GM18909 (cell line): ENCODE measurements at regions not wholly inside any gene's neighbourhood (a gene's known extent, or its start where the extent isn't known, plus 50 kb on each side); places are given as distances from the start of the nearest gene placed in this dataset.
"Not testable (repeated sequence)": the region's sequence is repeated elsewhere in the genome, so short reads cannot be mapped to it uniquely, and the experiment has no call there.

Experiments used
- ATAC-seq: cut with Tn5 transposase; IDR thresholded peaks from one replicate; pipeline ENCODE4 v1.9.1; 2021; ENCODE audit warnings: mild to moderate bottlenecking; ENCODE audit not compliant: unreplicated experiment, poor library complexity

- no peak for ATAC-seq
Observed at GRCh38 chr16:87210894-87211293, 106.3 kb downstream of the C16orf95 start.

DNA sequence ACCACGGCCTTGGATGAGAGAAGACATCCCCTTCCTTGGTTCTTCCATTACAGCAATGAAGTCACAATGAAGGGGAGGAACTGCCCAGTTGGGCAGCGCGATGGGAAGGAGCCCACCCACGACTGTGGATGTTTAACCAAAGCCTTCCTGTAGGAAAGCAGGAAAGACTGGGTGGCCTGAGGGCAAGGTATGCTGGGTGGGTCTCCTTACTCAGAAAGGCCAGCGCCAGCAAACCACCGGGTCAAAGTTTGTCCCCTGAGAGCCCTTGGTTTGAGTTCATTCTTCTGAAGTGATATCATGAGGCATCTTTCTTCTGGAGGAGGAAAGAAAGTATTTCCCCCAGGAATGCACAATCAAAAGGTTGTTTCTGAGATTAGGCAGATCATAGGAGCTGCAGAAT is 105.2 kb downstream of the C16orf95 start:
- ATAC-seq: no peak

DNA sequence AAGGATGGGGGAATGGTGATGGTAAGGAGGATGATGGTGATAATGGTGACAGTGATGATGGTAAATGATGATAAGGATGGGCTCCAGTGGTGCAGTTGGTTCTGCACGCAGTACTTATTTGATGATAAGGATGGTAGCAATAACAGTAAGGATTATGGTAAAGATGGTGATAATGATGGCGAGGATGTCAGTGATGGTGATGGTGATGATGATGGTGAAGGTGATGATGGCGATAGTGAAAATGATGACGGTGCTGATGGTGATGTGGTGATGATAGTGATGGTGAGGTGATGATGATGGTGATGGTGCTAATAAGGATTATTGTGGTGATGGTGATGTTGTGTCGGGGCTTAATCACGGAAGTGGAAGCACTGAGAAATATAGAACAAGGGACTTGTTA is 103.7 kb downstream of the C16orf95 start:
- ATAC-seq: no peak

DNA sequence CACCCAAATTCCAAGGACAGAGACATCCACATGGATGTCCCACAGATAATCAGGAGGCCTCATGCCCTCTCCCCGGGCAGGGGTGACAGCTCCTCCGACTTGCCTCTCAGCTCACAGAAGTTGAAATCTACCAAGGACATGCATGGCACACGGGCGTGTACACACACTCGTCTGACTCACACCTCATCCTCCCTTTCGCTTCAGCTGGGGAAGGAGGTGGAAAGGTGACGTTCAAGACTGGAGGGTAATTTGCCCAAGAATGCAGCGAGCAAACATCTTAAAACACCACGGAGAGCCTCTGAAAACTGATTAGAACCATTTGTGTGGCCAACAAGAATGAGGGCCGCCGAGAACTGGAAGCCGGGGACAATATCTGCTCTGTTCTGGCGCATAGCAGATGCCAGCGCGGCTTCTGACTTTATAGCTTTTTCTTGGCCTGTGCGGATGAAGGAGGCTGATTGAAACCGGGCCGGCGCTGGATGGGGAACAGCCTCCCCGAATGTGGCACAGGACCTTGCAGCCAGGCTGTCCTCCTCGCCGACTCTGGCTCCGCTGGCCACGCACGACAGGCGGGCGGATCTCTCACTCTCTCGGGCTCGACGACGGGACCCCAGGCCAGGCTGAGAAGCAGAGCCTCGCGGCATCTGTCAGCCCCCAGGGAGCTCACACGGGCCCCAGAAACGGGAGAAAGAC is 100.9 kb downstream of the C16orf95 start:
- ATAC-seq: no peak

DNA sequence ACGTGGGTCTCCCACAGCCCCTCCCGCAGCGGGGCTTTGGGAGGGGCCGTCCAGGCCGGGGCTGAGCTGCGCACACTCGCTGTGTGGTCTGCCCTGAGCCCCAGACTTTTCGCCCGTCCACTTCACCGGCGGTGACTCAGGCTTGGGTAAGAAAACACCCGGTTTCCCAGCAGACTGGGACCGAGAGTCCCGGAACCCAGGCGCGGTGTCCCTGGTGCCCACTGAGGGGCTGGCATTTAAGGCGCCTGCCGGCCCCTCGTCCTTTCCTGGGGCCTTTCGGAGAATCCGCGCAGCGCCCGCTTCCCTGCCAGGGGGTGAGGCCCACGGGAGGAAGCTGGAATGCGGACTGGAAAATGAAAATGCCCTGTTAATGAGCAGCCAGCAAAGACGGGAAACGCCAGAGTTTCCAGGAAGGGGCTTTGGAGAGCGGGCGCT is 100.3 kb downstream of the C16orf95 start:
- no peak for ATAC-seq

DNA sequence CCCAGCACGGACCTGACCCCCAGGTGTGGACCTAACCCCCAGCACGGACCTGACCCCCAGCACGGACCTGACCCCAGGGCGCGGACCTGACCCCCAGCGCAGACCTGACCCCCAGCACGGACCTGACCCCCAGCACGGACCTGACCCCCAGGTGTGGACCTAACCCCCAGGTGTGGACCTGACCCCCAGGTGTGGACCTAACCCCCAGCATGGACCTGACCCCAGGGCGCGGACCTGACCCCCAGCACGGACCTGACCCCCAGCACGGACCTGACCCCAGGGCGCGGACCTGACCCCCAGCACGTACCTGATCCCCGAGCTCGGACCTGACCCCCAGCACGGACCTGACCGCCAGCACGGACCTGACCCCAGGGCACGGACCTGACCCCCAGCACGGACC is 99.4 kb downstream of the C16orf95 start:
- not testable (repeated sequence) for ATAC-seq

DNA sequence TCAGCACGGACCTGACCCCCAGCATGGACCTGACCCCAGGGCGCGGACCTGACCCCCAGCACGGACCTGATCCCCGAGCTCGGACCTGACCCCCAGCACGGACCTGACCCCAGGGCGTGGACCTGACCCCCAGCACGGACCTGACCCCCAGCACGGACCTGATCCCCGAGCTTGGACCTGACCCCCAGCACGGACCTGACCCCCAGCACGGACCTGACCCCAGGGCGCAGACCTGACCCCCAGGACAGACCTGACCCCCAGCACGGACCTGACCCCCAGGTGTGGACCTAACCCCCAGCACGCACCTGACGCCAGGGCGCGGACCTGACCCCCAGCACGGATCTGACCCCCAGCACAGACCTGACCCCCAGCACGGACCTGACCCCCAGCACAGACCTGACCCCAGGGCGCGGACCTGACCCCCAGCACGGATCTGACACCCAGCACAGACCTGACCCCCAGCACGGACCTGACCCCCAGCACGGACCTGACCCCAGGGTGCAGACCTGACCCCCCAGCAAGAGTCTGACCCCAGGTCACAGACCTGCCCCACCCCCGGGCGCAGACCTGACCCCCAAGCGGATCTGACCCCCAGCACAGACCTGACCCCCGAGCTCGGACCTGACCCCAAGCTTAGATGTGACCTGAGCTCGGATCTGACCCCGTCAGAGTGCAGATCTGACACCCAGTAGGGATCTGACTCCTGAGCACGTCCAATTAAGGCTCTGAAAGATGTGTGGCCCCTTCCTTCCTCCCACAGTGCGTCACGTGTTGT is 98.7 kb downstream of the C16orf95 start:
- no peak for ATAC-seq

DNA sequence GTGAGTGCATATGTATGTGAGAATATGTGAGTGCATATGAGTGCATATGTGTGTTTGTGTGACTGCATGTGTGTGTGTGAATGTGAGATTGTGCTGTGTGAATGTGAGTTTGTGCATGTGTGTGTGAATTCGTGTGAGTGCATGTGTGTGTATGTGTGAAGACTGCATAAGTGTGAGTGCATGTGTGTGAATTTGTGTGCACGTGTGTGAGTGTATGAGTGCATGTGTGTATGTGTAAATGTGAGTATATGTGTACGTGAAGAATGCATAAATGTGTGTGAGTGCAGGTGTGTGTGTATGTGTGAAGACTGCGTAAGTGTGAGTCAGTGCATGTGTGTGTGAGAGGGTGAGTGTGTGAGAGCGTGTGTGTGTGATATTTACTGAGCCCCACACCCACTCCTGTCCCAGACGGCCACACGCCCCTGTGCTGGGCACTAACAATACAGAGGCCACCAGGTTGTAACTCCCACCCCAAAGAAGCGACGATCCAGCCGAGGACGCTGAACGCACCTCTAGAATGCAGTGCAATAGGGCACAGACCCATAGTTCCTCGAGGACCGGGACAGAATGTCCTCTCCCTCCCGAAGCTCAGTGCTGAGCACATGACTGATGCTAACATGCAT is 97.8 kb downstream of the C16orf95 start:
- ATAC-seq: no peak

- ATAC-seq: no peak
Observed at GRCh38 chr16:87221633-87222032, 95.6 kb downstream of the C16orf95 start.

- no peak for ATAC-seq
Observed at GRCh38 chr16:87222335-87222734, 94.9 kb downstream of the C16orf95 start.

DNA sequence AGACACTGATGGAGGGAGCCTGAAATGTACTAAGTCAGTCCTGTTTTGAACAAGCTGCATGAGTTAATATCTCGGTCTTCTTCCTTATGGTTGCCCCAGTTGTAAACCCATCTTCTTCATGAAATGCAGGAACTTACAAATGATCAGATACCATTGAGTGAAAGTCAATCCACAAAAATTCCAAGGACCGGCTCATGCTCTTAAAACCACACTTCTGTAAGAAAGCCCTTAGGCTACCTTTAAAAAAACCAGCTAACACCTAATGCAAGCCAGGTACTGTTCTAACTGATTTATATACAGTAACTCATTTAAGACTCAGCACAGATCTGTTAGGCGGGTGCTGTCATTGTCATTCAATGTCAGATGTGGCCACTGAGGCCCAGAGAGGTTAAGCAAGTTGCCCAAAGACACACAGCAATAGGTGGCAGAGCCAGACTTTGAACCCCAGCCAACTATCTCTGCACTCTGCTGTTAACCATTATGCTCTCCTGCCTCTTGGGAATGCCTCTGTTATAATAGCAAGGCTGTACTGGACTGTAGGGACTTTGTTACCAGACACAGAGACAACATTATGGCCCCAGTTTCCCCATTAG is 93.4 kb downstream of the C16orf95 start:
- no peak for ATAC-seq

DNA sequence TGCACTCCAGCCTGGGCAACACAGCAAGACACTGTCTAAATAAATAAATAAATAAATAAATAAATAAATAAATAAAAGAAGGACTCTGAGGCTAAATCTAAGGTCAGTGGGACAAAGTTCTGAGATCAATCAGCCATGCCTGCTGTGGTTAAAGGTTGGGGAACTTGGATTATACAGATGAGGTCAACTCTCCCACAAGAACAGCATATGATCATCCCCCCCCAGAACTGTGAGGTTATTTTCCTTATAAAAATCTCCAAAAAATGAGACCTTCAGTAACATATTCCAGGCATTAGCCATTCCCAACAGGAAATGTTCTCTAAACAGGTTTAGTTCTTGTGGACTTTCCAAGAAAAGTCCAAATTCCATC is 90.3 kb downstream of the C16orf95 start:
- no peak for ATAC-seq

GRCh38 chr16:87227296-87227951 is 89.8 kb downstream of the C16orf95 start:
- no peak for ATAC-seq

- ATAC-seq: no peak
Observed at GRCh38 chr16:87228363-87228762, 88.8 kb downstream of the C16orf95 start.

GRCh38 chr16:87229230-87230188 is 87.7 kb downstream of the C16orf95 start:
- no peak for ATAC-seq

DNA sequence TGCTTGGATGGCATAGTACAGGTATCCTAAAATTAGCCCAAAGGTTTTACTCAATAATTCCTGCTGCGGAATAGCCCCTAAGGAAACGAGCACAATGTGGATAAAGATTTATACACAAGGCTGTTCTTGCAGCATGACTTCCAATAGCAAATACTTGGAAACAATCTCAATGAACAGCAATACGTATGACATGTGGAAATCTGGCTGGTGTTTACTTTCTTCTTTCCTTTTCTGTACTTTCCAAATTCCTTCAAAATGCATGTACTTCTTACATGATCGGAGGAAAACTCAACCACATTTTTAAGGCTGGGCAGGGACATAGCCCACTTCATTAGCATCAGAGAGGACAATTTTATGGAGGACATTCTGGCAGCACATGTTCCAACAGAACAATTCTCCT is 86.6 kb downstream of the C16orf95 start:
- no peak for ATAC-seq

DNA sequence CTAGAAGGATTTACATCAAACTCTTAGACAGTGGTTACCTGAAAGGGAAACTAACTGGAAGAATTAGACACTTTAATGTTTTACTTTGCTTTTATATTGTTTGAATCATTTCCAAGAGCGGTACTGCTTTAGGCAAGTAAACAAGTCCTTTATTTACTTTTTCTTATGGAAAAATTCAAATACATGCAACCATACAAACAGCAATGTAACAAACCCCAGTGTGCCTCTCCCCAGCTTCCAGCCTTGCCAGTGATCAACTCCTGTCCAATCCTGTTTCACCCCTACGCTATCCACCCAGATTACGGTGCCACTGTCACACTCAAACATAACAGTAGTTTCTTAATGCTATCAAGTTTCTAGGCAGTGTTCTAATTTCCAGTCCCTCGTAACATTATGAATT is 85.9 kb downstream of the C16orf95 start:
- ATAC-seq: no peak

- ATAC-seq: no peak
Observed at GRCh38 chr16:87231911-87232310, 85.3 kb downstream of the C16orf95 start.

DNA sequence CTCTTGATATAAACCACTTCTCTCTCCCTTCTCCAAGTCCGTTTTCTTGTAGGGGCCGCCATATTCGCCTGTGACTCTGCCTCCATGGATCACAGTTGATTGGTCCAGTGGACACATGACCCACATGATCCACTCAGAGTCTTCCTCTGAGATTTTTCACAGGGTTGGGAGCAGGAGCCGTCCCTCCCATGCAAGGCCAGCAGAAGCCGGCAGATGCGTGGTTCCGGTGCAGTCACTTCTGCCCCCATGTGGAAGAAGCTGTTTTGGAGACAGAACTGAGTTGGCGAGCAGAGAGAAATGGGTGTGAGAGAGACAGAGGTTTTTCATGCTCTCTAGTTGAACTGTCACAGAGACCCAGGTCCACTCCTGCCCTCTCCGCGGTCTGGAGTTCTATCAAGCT is 83.3 kb downstream of the C16orf95 start:
- no peak for ATAC-seq

DNA sequence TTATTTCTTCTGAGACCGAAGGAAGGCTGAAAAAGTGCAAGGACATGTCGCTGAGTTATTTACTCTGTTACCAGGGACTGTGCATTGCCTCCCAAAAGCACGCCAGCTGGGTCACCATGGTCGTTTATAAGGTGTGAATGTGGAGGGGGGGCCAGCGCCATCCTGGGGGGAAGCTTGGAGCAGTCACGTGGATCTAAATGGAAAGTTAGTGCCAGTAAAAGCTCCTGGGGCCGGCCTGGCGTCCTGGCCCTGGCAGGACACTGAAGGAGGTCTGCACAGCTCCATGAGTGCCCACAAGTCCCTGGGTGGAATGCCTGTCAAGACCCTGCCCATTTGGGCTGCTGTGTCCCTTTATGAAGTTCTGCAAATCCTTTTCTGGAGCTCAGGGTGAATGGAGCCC is 82.6 kb downstream of the C16orf95 start:
- ATAC-seq: no peak
